Endothelial cell of umbilical vein (primary cell): ENCODE measurements at regions not wholly inside any gene's neighbourhood (a gene's known extent, or its start where the extent isn't known, plus 50 kb on each side); places are given as distances from the start of the nearest gene placed in this dataset.
A peak's percentile ranks its signal among the peaks of the same experiment; 100 is the strongest.

Experiments
- BruUV-seq: library from RNA; stranded (reverse); fragments of 400-500 nt; replicated peaks from 2 replicates; lab custom pipeline; 2021; lab: Mats Ljungman, UMichigan
- CTCF ChIA-PET: fragments of 300-600, 350-600 bp; sonication (Branson Sonifier 250); formaldehyde crosslinking; loops from one replicate; lab custom pipeline; 2021; ENCODE audit warnings: antibody characterized with exemption, inconsistent platforms; lab: Charles Lee
- POLR2A ChIA-PET: fragments of 300-600, 350-600 bp; sonication (Branson Sonifier 250); formaldehyde crosslinking; loops from one replicate; lab custom pipeline; 2021; ENCODE audit warnings: antibody characterized with exemption, inconsistent platforms; lab: Charles Lee
- DNase-seq: peaks from one replicate; pipeline ENCODE4 v3.0.0-alpha.2; 2011; ENCODE audit warnings: low read depth, low spot score
- FAIRE-seq: peaks from 2 replicates; lab custom pipeline; 2011; peaks lifted over from hg19 to GRCh38; lab: Jason Lieb, UNC
- H2AFZ ChIP-seq: 2 replicates; pipeline ENCODE4 v1.6.0; 2012; ENCODE audit warnings: low read depth, low read length, control low read depth, inconsistent platforms
- H3K27ac ChIP-seq: 2 replicates; pipeline ENCODE4 v1.5.1; 2011; ENCODE audit warnings: low read depth, mild to moderate bottlenecking, control low read depth, low read length, moderate library complexity; ENCODE audit not compliant: insufficient read depth
- H3K27me3 ChIP-seq, 2 experiments: 2 replicates each; pipeline versions ENCODE4 v1.6.0 to v1.6.1; 2011; ENCODE audit warnings: low read length in 2 of 2, mixed read lengths in 1 of 2; ENCODE audit not compliant: control insufficient read depth in 2 of 2, insufficient read depth in 2 of 2
- H3K36me3 ChIP-seq, 2 experiments: 2 replicates in 1 of 2; 3 replicates in 1 of 2; pipeline ENCODE4 v1.5.1; 2011; ENCODE audit warnings: low read length in 2 of 2, mild to moderate bottlenecking in 1 of 2, moderate library complexity in 1 of 2; ENCODE audit not compliant: control insufficient read depth in 2 of 2, insufficient read depth in 2 of 2; ENCODE audit errors: extremely low read depth in 1 of 2
- H3K4me1 ChIP-seq: 3 replicates; pipeline ENCODE4 v1.5.1; 2011; ENCODE audit warnings: mild to moderate bottlenecking, low read length; ENCODE audit not compliant: control insufficient read depth, insufficient read depth; ENCODE audit errors: extremely low read depth
- H3K4me2 ChIP-seq: 2 replicates; pipeline ENCODE4 v1.6.1; 2011; ENCODE audit warnings: low read length, control low read depth, mixed read lengths; ENCODE audit not compliant: insufficient read depth
- H3K4me3 ChIP-seq, 3 experiments: fragments of 200-600 bp in 1 of 3; sonication (generic), shearing (Covaris generic) in 1 of 3; replicated peaks in 1 of 3; 2 replicates each; pipeline ENCODE4 v1.5.1; 2011 to 2016; ENCODE audit warnings: control low read depth in 3 of 3, low read length in 3 of 3, mild to moderate bottlenecking in 2 of 3, inconsistent platforms in 1 of 3, low read depth in 1 of 3, moderate library complexity in 1 of 3; ENCODE audit not compliant: insufficient read depth in 1 of 3
- H3K79me2 ChIP-seq: 2 replicates; pipeline ENCODE4 v1.6.0; 2012; ENCODE audit warnings: low read length, inconsistent platforms; ENCODE audit not compliant: control insufficient read depth, insufficient read depth
- H3K9ac ChIP-seq: replicated peaks from 2 replicates; pipeline ENCODE3; 2011; ENCODE audit warnings: low read length, control low read depth; ENCODE audit not compliant: insufficient read depth; ENCODE audit errors: extremely low read depth
- H3K9me1 ChIP-seq: replicated peaks from 3 replicates; pipeline ENCODE4 v1.6.0; 2011; ENCODE audit warnings: mild to moderate bottlenecking, low read length; ENCODE audit not compliant: control insufficient read depth, insufficient read depth; ENCODE audit errors: extremely low read depth
- H3K9me3 ChIP-seq: replicated peaks from 2 replicates; pipeline ENCODE4 v1.5.1; 2012; ENCODE audit warnings: low read length, inconsistent platforms; ENCODE audit not compliant: control insufficient read depth, insufficient read depth
- H4K20me1 ChIP-seq: replicated peaks from 2 replicates; pipeline ENCODE3; 2011; ENCODE audit warnings: mild to moderate bottlenecking, low read length; ENCODE audit not compliant: control insufficient read depth, insufficient read depth; ENCODE audit errors: extremely low read depth
- EZH2 ChIP-seq: IDR thresholded peaks from 2 replicates; pipeline ENCODE4 v1.6.1; 2012; ENCODE audit warnings: borderline replicate concordance, low read depth, mild to moderate bottlenecking, moderate library complexity, low read length, inconsistent platforms; ENCODE audit not compliant: severe bottlenecking
- FOS ChIP-seq: IDR thresholded peaks from 2 replicates; pipeline ENCODE4 v1.6.1; 2011; ENCODE audit warnings: mild to moderate bottlenecking, low read length, moderate library complexity, borderline replicate concordance; ENCODE audit not compliant: insufficient read depth
- GATA2 ChIP-seq: IDR thresholded peaks from 2 replicates; pipeline ENCODE4 v1.7.0; 2011; ENCODE audit warnings: low read depth, mild to moderate bottlenecking, moderate library complexity, mixed read lengths, low read length; ENCODE audit not compliant: insufficient read length, insufficient read depth
- JUN ChIP-seq: IDR thresholded peaks from 2 replicates; pipeline ENCODE4 v1.6.1; 2011; ENCODE audit warnings: borderline replicate concordance, low read depth; ENCODE audit not compliant: insufficient read length, insufficient read depth
- MYC ChIP-seq: IDR thresholded peaks from one replicate; pipeline ENCODE4 v1.6.1; 2011; ENCODE audit warnings: mild to moderate bottlenecking, low read depth, low read length
- POLR2A ChIP-seq: IDR thresholded peaks from 2 replicates; pipeline ENCODE4 v1.6.1; 2012; ENCODE audit warnings: low read depth, mild to moderate bottlenecking, control low read depth, low read length
- POLR2AphosphoS5 ChIP-seq: IDR thresholded peaks from 2 replicates; pipeline ENCODE4 v1.6.1; 2012; ENCODE audit warnings: low read depth, mild to moderate bottlenecking, control low read depth, low read length, moderate library complexity; ENCODE audit not compliant: insufficient read depth
- dilution Hi-C: fragments of 300-500 bp; cut with MboI; formaldehyde crosslinking; loops from one replicate; pipeline ENCODE4 v1.15.0; 2019; ENCODE audit warnings: low sequenced_read_pairs; ENCODE audit not compliant: extremely low pct_ligation_motif_present
- intact Hi-C: fragments of 100-400 bp; cut with micrococcal nuclease; formaldehyde crosslinking; loops from one replicate; pipeline ENCODE4 v1.10.0; 2022
- TF ChIP-seq, protein P1 (sequence below), 2 donors: IDR thresholded peaks; 1 replicate in 1 of 2; 2 replicates in 1 of 2; pipeline ENCODE4 v1.5.1; 2011; ENCODE audit warnings: low read length in 2 of 2, mild to moderate bottlenecking in 2 of 2, moderate library complexity in 2 of 2, control low read depth in 1 of 2, inconsistent platforms in 1 of 2, low read depth in 1 of 2; ENCODE audit not compliant: insufficient read depth in 1 of 2; ENCODE audit errors: extremely low read depth in 1 of 2
- TF ChIP-seq, protein P2 (sequence below): IDR thresholded peaks from 2 replicates; pipeline ENCODE4 v1.6.1; 2011; ENCODE audit not compliant: insufficient read depth, insufficient read length

GRCh38 chr3:159887911-159888310 is 100.7 kb upstream of the IL12A start:
- Histone ChIP-seq H2AFZ (no peak overlapping the region), H3K9me3 (no peaks in the 10 kb centered on the region), H3K27ac (no peak overlapping the region), H3K79me2 (peaks cover 30% of the 10 kb centered on the region), H3K9ac (no peak overlapping the region), H3K4me3 (no peak overlapping the region), H4K20me1 (no peaks in the 10 kb centered on the region), H3K36me3 (peaks cover 3 to 10% of the 10 kb centered on the region in 2 experiments), H3K4me1 (peaks cover 23% of the 10 kb centered on the region), H3K9me1 (no peaks in the 10 kb centered on the region), H3K4me2 (no peak overlapping the region), H3K27me3 (no peaks in the 10 kb centered on the region)
- CTCF ChIA-PET, result interaction anchor here (0.8 to 8.3 kb wide), 6 partner anchors 9 to 117 kb away, joined by 3 to 227 read pairs (median 4); partner anchors contain the start of gene IL12A
- FAIRE-seq, result no peak
- POLR2A ChIA-PET, result interaction anchor here (1.1 to 1.3 kb wide), 2 partner anchors 31 to 33 kb away, joined by 3 read pairs; no protein-coding TSS in a partner anchor
- TF ChIP-seq FOS, result no peak
- no peak for TF ChIP-seq POLR2AphosphoS5
- TF ChIP-seq GATA2, result no peak
- TF ChIP-seq, protein P1, sequence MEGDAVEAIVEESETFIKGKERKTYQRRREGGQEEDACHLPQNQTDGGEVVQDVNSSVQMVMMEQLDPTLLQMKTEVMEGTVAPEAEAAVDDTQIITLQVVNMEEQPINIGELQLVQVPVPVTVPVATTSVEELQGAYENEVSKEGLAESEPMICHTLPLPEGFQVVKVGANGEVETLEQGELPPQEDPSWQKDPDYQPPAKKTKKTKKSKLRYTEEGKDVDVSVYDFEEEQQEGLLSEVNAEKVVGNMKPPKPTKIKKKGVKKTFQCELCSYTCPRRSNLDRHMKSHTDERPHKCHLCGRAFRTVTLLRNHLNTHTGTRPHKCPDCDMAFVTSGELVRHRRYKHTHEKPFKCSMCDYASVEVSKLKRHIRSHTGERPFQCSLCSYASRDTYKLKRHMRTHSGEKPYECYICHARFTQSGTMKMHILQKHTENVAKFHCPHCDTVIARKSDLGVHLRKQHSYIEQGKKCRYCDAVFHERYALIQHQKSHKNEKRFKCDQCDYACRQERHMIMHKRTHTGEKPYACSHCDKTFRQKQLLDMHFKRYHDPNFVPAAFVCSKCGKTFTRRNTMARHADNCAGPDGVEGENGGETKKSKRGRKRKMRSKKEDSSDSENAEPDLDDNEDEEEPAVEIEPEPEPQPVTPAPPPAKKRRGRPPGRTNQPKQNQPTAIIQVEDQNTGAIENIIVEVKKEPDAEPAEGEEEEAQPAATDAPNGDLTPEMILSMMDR (IDR thresholded peaks at IDR 0.05; ENCODE audit: extremely low read depth in 1 of 2, insufficient read depth in 1 of 2, low read depth in 1 of 2, low read length in 2 of 2), result no peak
- no peak for TF ChIP-seq MYC
- TF ChIP-seq POLR2A, result no peak
- TF ChIP-seq, protein P2, sequence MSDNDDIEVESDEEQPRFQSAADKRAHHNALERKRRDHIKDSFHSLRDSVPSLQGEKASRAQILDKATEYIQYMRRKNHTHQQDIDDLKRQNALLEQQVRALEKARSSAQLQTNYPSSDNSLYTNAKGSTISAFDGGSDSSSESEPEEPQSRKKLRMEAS, result no peak
- no peak for TF ChIP-seq EZH2
- no peak for TF ChIP-seq JUN
- DNase-seq, result peak; percentile 32
- no TSS peak for BruUV-seq
- dilution Hi-C loops, result no loop called here
- intact Hi-C loops, result loop anchor here (10.0 kb wide), 1 partner anchor 457 kb away; no protein-coding TSS in a partner anchor
